ENCODE measurements at regions not wholly inside any gene's neighbourhood (a gene's known extent, or its start where the extent isn't known, plus 50 kb on each side); places are given as distances from the start of the nearest gene placed in this dataset.

DNA sequence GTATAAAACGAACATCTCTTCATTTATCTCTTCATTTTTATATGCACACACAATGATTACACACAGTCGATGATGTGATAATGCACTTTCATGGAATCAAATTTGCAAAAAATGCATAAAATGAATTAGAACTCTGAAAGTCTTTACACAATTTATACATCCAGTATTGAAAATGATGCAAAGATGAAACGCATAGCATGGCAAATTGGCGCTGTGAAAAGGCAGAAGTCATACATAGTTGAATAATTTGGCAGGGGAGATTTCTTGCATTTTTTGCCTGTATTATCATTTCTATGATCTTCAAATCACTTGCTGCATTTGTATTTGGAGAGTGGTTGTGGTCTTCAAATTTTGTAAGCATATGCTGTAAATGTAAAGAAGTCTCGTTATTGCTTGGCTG is 150.7 kb upstream of the LGALSL start:
- Mint-ChIP-seq H3K4me1 (ENCODE audit: unreplicated experiment) (no peaks in the 10 kb centered on the region), H3K4me3 (ENCODE audit: unreplicated experiment) (no peak overlapping the region), H3K27ac (ENCODE audit: unreplicated experiment) (no peak overlapping the region), H3K36me3 (ENCODE audit: low read depth, unreplicated experiment) (no peaks in the 10 kb centered on the region), H3K9me3 (ENCODE audit: unreplicated experiment) (no peaks in the 10 kb centered on the region), H3K27me3 (ENCODE audit: unreplicated experiment) (no peaks in the 10 kb centered on the region)
- TF ChIP-seq, protein P1, sequence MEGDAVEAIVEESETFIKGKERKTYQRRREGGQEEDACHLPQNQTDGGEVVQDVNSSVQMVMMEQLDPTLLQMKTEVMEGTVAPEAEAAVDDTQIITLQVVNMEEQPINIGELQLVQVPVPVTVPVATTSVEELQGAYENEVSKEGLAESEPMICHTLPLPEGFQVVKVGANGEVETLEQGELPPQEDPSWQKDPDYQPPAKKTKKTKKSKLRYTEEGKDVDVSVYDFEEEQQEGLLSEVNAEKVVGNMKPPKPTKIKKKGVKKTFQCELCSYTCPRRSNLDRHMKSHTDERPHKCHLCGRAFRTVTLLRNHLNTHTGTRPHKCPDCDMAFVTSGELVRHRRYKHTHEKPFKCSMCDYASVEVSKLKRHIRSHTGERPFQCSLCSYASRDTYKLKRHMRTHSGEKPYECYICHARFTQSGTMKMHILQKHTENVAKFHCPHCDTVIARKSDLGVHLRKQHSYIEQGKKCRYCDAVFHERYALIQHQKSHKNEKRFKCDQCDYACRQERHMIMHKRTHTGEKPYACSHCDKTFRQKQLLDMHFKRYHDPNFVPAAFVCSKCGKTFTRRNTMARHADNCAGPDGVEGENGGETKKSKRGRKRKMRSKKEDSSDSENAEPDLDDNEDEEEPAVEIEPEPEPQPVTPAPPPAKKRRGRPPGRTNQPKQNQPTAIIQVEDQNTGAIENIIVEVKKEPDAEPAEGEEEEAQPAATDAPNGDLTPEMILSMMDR (IDR thresholded peaks at IDR 0.05; ENCODE audit: unreplicated experiment): no peak
- no peak for DNase-seq (ENCODE audit: low spot score)

DNA sequence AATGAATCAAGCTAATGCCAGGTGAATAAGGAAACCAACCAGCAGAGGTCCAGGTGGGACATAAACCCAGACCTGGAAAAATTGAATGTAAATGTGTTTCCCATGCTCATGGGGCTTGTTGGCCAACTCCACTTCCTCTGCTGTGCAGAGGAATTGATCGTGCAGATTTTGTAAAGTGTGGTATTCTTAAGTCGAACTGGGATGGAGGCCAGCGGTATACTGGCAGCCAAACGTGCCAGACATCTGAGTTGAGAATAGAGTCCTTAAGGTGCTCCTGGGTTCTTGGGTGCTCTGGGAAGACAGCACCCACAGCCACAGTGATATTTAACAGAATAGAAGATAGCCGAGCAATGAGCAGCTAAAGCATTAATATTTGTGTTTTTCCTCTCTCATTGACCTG is 146.5 kb upstream of the LGALSL start:
- H3K27ac Mint-ChIP-seq (ENCODE audit: unreplicated experiment): no peak overlapping the region
- H3K36me3 Mint-ChIP-seq (ENCODE audit: low read depth, unreplicated experiment): no peaks in the 10 kb centered on the region
- H3K27me3 Mint-ChIP-seq (ENCODE audit: unreplicated experiment): peaks cover 6% of the 10 kb centered on the region
- no peak for DNase-seq (ENCODE audit: low spot score)
- H3K4me1 Mint-ChIP-seq (ENCODE audit: unreplicated experiment): peaks cover 5% of the 10 kb centered on the region
- no peak overlapping the region for H3K4me3 Mint-ChIP-seq (ENCODE audit: unreplicated experiment)
- no peaks in the 10 kb centered on the region for H3K9me3 Mint-ChIP-seq (ENCODE audit: unreplicated experiment)
- TF ChIP-seq, protein P1 (IDR thresholded peaks at IDR 0.05; ENCODE audit: unreplicated experiment): no peak

DNA sequence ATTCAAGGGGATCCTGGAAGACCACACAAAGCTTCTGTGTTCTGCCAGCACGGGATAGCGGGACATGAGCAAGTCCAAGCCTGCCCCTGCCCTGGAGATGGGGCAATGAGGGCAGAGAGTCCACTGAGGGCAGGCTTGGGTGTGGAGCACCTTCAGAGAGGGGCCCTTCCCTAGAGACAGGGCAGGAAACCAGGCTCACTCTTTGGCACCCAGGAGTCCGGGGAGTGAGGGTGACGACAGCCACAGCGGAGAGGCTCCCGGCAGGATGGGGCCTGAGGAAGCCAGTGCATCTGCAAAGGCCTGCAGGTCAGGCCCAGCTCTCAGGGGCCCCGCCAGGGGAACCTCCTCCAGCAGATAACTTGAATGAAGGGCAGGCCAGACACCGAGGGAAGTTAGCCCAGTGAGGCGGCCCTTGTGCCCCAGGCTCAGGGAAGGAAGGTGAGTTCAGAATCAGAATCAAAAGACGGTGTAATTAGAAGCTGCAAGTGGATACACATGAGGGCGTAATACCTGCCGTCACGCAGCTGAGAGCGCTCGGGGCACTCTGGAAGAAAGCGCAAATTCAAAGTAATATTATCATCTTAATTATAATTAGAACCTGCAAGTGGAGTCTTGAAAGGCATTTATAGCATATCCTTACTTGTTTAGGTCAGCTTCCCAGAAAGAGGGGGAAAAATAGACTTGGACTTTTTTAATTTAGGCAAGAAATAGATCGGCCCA is 142.6 kb upstream of the LGALSL start:
- DNase-seq (ENCODE audit: low spot score): no peak
- no peaks in the 10 kb centered on the region for H3K9me3 Mint-ChIP-seq (ENCODE audit: unreplicated experiment)
- TF ChIP-seq, protein P1 (IDR thresholded peaks at IDR 0.05; ENCODE audit: unreplicated experiment): no peak
- peaks cover 6% of the 10 kb centered on the region for H3K27me3 Mint-ChIP-seq (ENCODE audit: unreplicated experiment)
- H3K27ac Mint-ChIP-seq (ENCODE audit: unreplicated experiment): no peak overlapping the region
- no peaks in the 10 kb centered on the region for H3K36me3 Mint-ChIP-seq (ENCODE audit: low read depth, unreplicated experiment)
- no peak overlapping the region for H3K4me3 Mint-ChIP-seq (ENCODE audit: unreplicated experiment)
- peaks cover 5% of the 10 kb centered on the region for H3K4me1 Mint-ChIP-seq (ENCODE audit: unreplicated experiment)

DNA sequence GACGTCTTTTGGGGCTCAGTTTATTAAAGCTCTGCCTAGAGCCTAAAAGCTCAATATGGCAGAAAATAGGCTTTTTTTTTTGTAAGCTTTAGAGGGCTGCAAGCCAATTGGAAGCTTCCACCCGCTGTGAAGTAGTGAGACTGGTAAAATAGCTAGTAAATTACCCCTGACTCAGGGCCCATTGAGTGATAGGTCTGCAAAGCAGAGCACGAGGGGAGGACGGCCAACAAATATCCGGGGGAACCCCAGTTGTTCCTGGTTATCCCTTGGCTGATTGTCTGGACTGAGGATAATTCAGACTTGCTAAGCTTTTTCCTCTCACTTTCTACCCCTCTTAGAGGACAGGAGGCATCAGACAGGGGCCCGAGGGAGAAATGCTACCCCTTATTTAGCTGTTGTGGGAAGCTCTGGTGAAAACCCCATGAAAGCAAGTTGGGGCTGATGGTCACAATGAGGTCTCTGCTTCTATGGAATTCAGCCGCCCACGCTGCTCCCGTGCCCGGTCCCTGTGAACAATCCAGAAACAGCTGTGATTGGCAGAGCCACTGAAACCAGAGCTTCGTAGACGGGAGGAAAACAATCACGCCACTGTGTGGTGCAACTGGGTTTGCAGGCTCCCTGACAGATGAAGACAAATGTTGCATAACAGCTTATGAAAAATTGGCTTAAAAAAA is 141.9 kb upstream of the LGALSL start:
- Mint-ChIP-seq H3K9me3 (ENCODE audit: unreplicated experiment) (no peaks in the 10 kb centered on the region), H3K36me3 (ENCODE audit: low read depth, unreplicated experiment) (no peaks in the 10 kb centered on the region), H3K4me3 (ENCODE audit: unreplicated experiment) (no peak overlapping the region), H3K4me1 (ENCODE audit: unreplicated experiment) (peaks cover 5% of the 10 kb centered on the region), H3K27ac (ENCODE audit: unreplicated experiment) (no peak overlapping the region), H3K27me3 (ENCODE audit: unreplicated experiment) (peaks cover 6% of the 10 kb centered on the region)
- TF ChIP-seq, protein P1 (IDR thresholded peaks at IDR 0.05; ENCODE audit: unreplicated experiment): no peak
- DNase-seq (ENCODE audit: low spot score): peak; percentile 26

Data from endothelial cell (in vitro differentiated cells).